IMR-90 (cell line): ENCODE measurements at regions not wholly inside any gene's neighbourhood (a gene's known extent, or its start where the extent isn't known, plus 50 kb on each side); places are given as distances from the start of the nearest gene placed in this dataset.

ENCODE experiments used
- ATAC-seq: fragments of 200-7000 bp; cut with Tn5 transposase; 2 replicates; pipeline ENCODE4 v1.9.1; 2020; ENCODE audit warnings: low read depth, mild to moderate bottlenecking, moderate library complexity
- BruUV-seq: library from RNA; stranded (reverse); fragments of 400-500 nt; replicated peaks from 2 replicates; lab custom pipeline; 2021; lab: Mats Ljungman, UMichigan
- CTCF ChIA-PET: fragments of 300-600 bp; formaldehyde crosslinking; extraction: SDS; loops from one replicate; lab custom pipeline; 2021; ENCODE audit warnings: antibody characterized with exemption; lab: Yijun Ruan, JAX
- POLR2A ChIA-PET: fragments of 300-600 bp; sonication (Branson Sonifier 250); formaldehyde crosslinking; loops from one replicate; lab custom pipeline; 2022; ENCODE audit warnings: antibody characterized with exemption; ENCODE audit not compliant: unreplicated experiment; lab: Charles Lee
- DNase-seq: peaks from one replicate; pipeline ENCODE4 v3.0.0; 2013
- H2AFZ ChIP-seq: replicated peaks from 2 replicates; pipeline ENCODE3; 2013; ENCODE audit warnings: low read length, mild to moderate bottlenecking; ENCODE audit not compliant: poor library complexity
- H2AK5ac ChIP-seq: 2 replicates; pipeline ENCODE4 v1.6.1; 2013; ENCODE audit warnings: low read depth, low read length, inconsistent platforms
- H2AK9ac ChIP-seq: replicated peaks from 2 replicates; pipeline ENCODE3; 2013; ENCODE audit warnings: mild to moderate bottlenecking, low read depth, low read length, moderate library complexity; ENCODE audit not compliant: poor library complexity
- H2BK120ac ChIP-seq: 2 replicates; pipeline ENCODE4 v1.6.1; 2013; ENCODE audit warnings: low read depth, low read length, inconsistent platforms
- H2BK15ac ChIP-seq: 3 replicates; pipeline ENCODE4 v1.6.1; 2013; ENCODE audit warnings: low read depth, low read length, inconsistent platforms
- H2BK20ac ChIP-seq: 2 replicates; pipeline ENCODE4 v1.6.1; 2013; ENCODE audit warnings: low read depth, mild to moderate bottlenecking, inconsistent platforms, low read length, moderate library complexity
- H2BK5ac ChIP-seq: 2 replicates; pipeline ENCODE4 v1.6.1; 2013; ENCODE audit warnings: mild to moderate bottlenecking, low read depth, low read length, inconsistent platforms; ENCODE audit not compliant: poor library complexity, severe bottlenecking
- H3K14ac ChIP-seq: replicated peaks from 2 replicates; pipeline ENCODE4 v1.6.1; 2013; ENCODE audit warnings: low read depth, low read length, inconsistent platforms
- H3K18ac ChIP-seq: 2 replicates; pipeline ENCODE4 v1.6.1; 2013; ENCODE audit warnings: low read depth, low read length, control low read depth
- H3K23ac ChIP-seq: 2 replicates; pipeline ENCODE4 v1.6.1; 2013; ENCODE audit warnings: low read depth, low read length, inconsistent platforms
- H3K27ac ChIP-seq: 2 replicates; pipeline ENCODE4 v1.5.1; 2013; ENCODE audit warnings: mild to moderate bottlenecking, control low read depth, low read length; ENCODE audit not compliant: insufficient read depth
- H3K27me3 ChIP-seq: 2 replicates; pipeline ENCODE4 v1.6.1; 2013; ENCODE audit warnings: low read length; ENCODE audit not compliant: control insufficient read depth, insufficient read depth
- H3K36me3 ChIP-seq: 2 replicates; pipeline ENCODE4 v1.6.1; 2013; ENCODE audit warnings: low read length, mixed read lengths; ENCODE audit not compliant: control insufficient read depth, insufficient read depth
- H3K4ac ChIP-seq: 2 replicates; pipeline ENCODE4 v1.6.1; 2013; ENCODE audit warnings: low read depth, low read length, inconsistent platforms
- H3K4me1 ChIP-seq: 2 replicates; pipeline ENCODE4 v1.6.1; 2013; ENCODE audit warnings: low read length, mixed read lengths; ENCODE audit not compliant: control insufficient read depth, insufficient read depth
- H3K4me2 ChIP-seq: 2 replicates; pipeline ENCODE4 v1.6.1; 2013; ENCODE audit warnings: low read depth, mild to moderate bottlenecking, control low read depth, low read length, moderate library complexity
- H3K4me3 ChIP-seq: 2 replicates; pipeline ENCODE4 v1.5.1; 2013; ENCODE audit warnings: low read depth, mild to moderate bottlenecking, control low read depth, low read length, moderate library complexity; ENCODE audit not compliant: insufficient read depth
- H3K56ac ChIP-seq: 2 replicates; pipeline ENCODE4 v1.6.1; 2013; ENCODE audit warnings: low read length, inconsistent platforms; ENCODE audit not compliant: insufficient read depth; ENCODE audit errors: extremely low read depth
- H3K79me1 ChIP-seq, 2 experiments: 2 replicates each; pipeline ENCODE4 v1.6.1; 2013; ENCODE audit warnings: low read length in 2 of 2, inconsistent platforms in 1 of 2, low read depth in 1 of 2
- H3K9ac ChIP-seq: 2 replicates; pipeline ENCODE4 v1.6.1; 2013; ENCODE audit warnings: low read depth, low read length, control low read depth
- H3K9me1 ChIP-seq: 2 replicates; pipeline ENCODE4 v1.6.1; 2013; ENCODE audit warnings: low read length, inconsistent platforms; ENCODE audit not compliant: insufficient read depth
- H3K9me3 ChIP-seq: 2 replicates; pipeline ENCODE4 v1.6.1; 2013; ENCODE audit warnings: low read length; ENCODE audit not compliant: control insufficient read depth, insufficient read depth
- H4K20me1 ChIP-seq: 2 replicates; pipeline ENCODE4 v1.6.1; 2013; ENCODE audit warnings: low read length, inconsistent platforms; ENCODE audit not compliant: insufficient read depth
- H4K5ac ChIP-seq: 2 replicates; pipeline ENCODE4 v1.6.1; 2013; ENCODE audit warnings: mild to moderate bottlenecking, low read depth, low read length, control low read depth
- H4K8ac ChIP-seq, 2 experiments: 2 replicates each; pipeline ENCODE4 v1.6.1; 2013; ENCODE audit warnings: low read depth in 2 of 2, low read length in 2 of 2, control low read depth in 1 of 2, inconsistent platforms in 1 of 2
- H4K91ac ChIP-seq: 2 replicates; pipeline ENCODE4 v1.6.1; 2013; ENCODE audit warnings: low read depth, low read length, inconsistent platforms; ENCODE audit not compliant: insufficient read depth
- RCOR1 ChIP-seq: IDR thresholded peaks from 2 replicates; pipeline ENCODE4 v1.6.1; 2012; ENCODE audit warnings: mild to moderate bottlenecking, low read length, improper control_type of control experiment; ENCODE audit not compliant: insufficient replicate concordance
- RFX5 ChIP-seq: IDR thresholded peaks from 2 replicates; pipeline ENCODE4 v1.8.0; 2012; ENCODE audit warnings: low read depth, mild to moderate bottlenecking, low read length, moderate library complexity
- SMC3 ChIP-seq: fragments of 150-350 bp; IDR thresholded peaks from 2 replicates; pipeline ENCODE4 v1.6.1; 2016; ENCODE audit warnings: low read depth, mild to moderate bottlenecking, antibody characterized with exemption, low read length, moderate library complexity
- WGBS, 2 experiments: methylation state at CpG; one replicate each; pipeline versions ENCODE4 v1.1.5 to v1.1.7; 2013; ENCODE audit warnings: missing lambda C conversion rate in 2 of 2; ENCODE audit not compliant: insufficient read length in 1 of 2; ENCODE audit errors: extremely low coverage in 2 of 2; 5-methylcytosine and 5-hydroxymethylcytosine counted together
- dilution Hi-C: fragments of 300-500 bp; cut with HindIII; formaldehyde crosslinking; loops from one replicate; pipeline ENCODE4 v1.14.3; 2018; ENCODE audit warnings: low sequenced_read_pairs; ENCODE audit not compliant: unreplicated experiment
- in situ Hi-C: fragments of 300-500 bp; cut with MboI; formaldehyde crosslinking; loops from 3 replicates; pipeline ENCODE4 v1.14.3; 2019; ENCODE audit warnings: low sequenced_read_pairs, inconsistent platforms, mixed read lengths
- intact Hi-C: fragments of 100-400 bp; cut with micrococcal nuclease; formaldehyde crosslinking; loops from 2 replicates; pipeline ENCODE4 v1.10.0; 2022

DNA sequence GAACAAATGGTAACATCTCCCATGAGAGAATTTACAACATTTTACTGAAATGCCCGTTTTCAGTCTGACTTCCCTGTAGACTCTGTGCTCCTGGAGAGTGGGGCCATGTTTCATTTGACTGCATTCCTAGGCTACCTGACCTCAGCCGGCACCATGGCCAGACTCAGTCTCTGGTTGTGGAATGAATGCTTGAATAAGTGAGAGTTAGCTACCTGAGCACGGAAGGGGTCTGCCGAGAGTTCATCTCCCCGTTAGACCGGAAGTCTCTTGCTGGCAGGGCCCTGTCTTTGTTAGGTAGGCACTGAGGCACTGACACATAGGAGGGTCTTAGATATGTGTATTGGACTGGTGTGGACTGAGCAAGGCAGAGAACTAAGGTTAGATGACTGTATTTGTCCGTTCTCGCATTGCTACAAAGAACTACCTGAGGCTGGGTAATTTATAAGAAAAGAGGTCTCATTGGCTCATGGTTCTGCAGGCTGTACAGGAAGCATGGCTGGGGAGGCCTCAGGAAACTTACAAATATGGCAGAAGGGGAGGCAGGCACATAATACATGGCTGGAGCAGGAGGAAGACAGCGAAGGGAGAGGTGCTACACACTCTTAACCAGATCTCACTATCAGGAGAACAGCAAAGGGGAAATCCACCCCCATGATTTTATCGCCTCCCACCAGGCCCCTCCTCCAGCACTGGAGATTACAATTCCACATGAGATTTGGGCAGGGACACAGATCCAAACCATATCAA lies 271.2 kb downstream of the GLI2 start:
- Histone ChIP-seq H3K36me3 (no peaks in the 10 kb centered on the region), H2AK9ac (no peak overlapping the region), H2BK15ac (no peak overlapping the region), H3K27me3 (peaks cover 26% of the 10 kb centered on the region), H4K8ac (no peak overlapping the region), H3K4me3 (no peak overlapping the region), H3K79me1 (no peaks in the 10 kb centered on the region), H4K20me1 (no peaks in the 10 kb centered on the region), H3K18ac (no peak overlapping the region), H4K91ac (no peak overlapping the region), H2BK20ac (no peak overlapping the region), H2BK5ac (no peak overlapping the region), H3K9ac (no peak overlapping the region), H3K9me1 (0 out of 2 replicates have a peak, but pooled peaks cover 3% of the 10 kb centered on the region), H2AK5ac (no peak overlapping the region), H4K5ac (no peak overlapping the region), H3K14ac (no peak overlapping the region), H3K4me2 (no peak overlapping the region), H3K9me3 (peaks cover 6% of the 10 kb centered on the region), H3K27ac (no peak overlapping the region), H3K4ac (no peak overlapping the region), H3K4me1 (no peaks in the 10 kb centered on the region), H3K23ac (no peak overlapping the region), H2BK120ac (no peak overlapping the region), H2AFZ (no peak overlapping the region), H3K56ac (no peak overlapping the region)
- no peak for ATAC-seq
- no TSS peak for BruUV-seq
- TF ChIP-seq RFX5 (no peak), RCOR1 (no peak), SMC3 (no peak)
- CTCF ChIA-PET = interaction anchor here (1.5 kb wide), 1 partner anchor 10 kb away, joined by 3 read pairs; no protein-coding TSS in a partner anchor
- intact Hi-C loops (no loop called here), in situ Hi-C loops (no loop called here), dilution Hi-C loops (no loop called here)
- WGBS, 2 experiments = 92% methylated on average over 5 of the region's 10 CpGs; no CpG with 5 or more reads in 1 of the 2 experiments
- POLR2A ChIA-PET = no interaction called here
- no peak for DNase-seq
